ENCODE measurements at regions not wholly inside any gene's neighbourhood (a gene's known extent, or its start where the extent isn't known, plus 50 kb on each side); places are given as distances from the start of the nearest gene placed in this dataset.

GRCh38 chr11:112769584-112769983 lies 191.6 kb upstream of the NCAM1 start:
- no TSS peak for BruUV-seq (replicated peaks)
- H4K91ac ChIP-seq (ENCODE audit: insufficient read depth, low read depth, low read length), result no peak overlapping the region
- H3K27ac ChIP-seq (ENCODE audit: insufficient read depth, low read length), result no peak overlapping the region
- H3K9ac ChIP-seq (ENCODE audit: low read depth, low read length), result no peak overlapping the region
- DNase-seq (no peak), ATAC-seq (ENCODE audit: low read depth) (no peak)
- intact Hi-C loops (cut with micrococcal nuclease), result no loop called here
- H3K9me1 ChIP-seq (ENCODE audit: insufficient read depth, low read length), result no peaks in the 10 kb centered on the region
- H3K18ac ChIP-seq (ENCODE audit: low read depth, low read length), result no peak overlapping the region
- no peak overlapping the region for H3K4ac ChIP-seq (ENCODE audit: low read depth, low read length)
- POLR2A ChIA-PET (ENCODE audit: unreplicated experiment), result no interaction called here
- no peaks in the 10 kb centered on the region; the same call in 1 of the 2 replicates for H3K9me3 ChIP-seq (ENCODE audit: control insufficient read depth, insufficient read depth, low read length)
- dilution Hi-C loops (cut with HindIII; ENCODE audit: low sequenced_read_pairs, unreplicated experiment), result no loop called here
- no peak for TF ChIP-seq CTCF (conservative IDR thresholded peaks at IDR 0.05; ENCODE audit: low read depth, low read length)
- no peaks in the 10 kb centered on the region for H4K20me1 ChIP-seq (ENCODE audit: insufficient read depth, low read length)
- no peaks in the 10 kb centered on the region for H3K27me3 ChIP-seq (ENCODE audit: control insufficient read depth, insufficient read depth, low read length)
- H3K23ac ChIP-seq (ENCODE audit: low read depth, low read length), result no peak overlapping the region
- no peak overlapping the region for H3K4me2 ChIP-seq (ENCODE audit: low read depth, low read length)
- H4K8ac ChIP-seq (ENCODE audit: low read depth in 2 of 2, low read length in 2 of 2), result no peak overlapping the region
- H2AFZ ChIP-seq (replicated peaks; ENCODE audit: low read length, poor library complexity), result no peak overlapping the region
- H2BK5ac ChIP-seq (ENCODE audit: low read depth, low read length, poor library complexity, severe bottlenecking), result no peak overlapping the region
- no peak overlapping the region for H3K56ac ChIP-seq (ENCODE audit: extremely low read depth, insufficient read depth, low read length)
- no peak overlapping the region for H2AK9ac ChIP-seq (replicated peaks; ENCODE audit: low read depth, low read length, poor library complexity)
- H2BK120ac ChIP-seq (ENCODE audit: low read depth, low read length), result no peak overlapping the region
- no peak overlapping the region for H3K14ac ChIP-seq (replicated peaks; ENCODE audit: low read depth, low read length)
- H3K79me1 ChIP-seq (ENCODE audit: low read depth in 1 of 2, low read length in 2 of 2), result no peaks in the 10 kb centered on the region
- no CpG with 5 or more reads among the region's 4 CpGs for WGBS, 2 experiments (ENCODE audit: extremely low coverage in 2 of 2, insufficient read length in 1 of 2)
- no peak overlapping the region for H2BK15ac ChIP-seq (ENCODE audit: low read depth, low read length)
- H2AK5ac ChIP-seq (ENCODE audit: low read depth, low read length), result no peak overlapping the region
- no peaks in the 10 kb centered on the region for H3K36me3 ChIP-seq (ENCODE audit: control insufficient read depth, insufficient read depth, low read length)
- H2BK20ac ChIP-seq (ENCODE audit: low read depth, low read length), result no peak overlapping the region
- H4K5ac ChIP-seq (ENCODE audit: low read depth, low read length), result no peak overlapping the region
- CTCF ChIA-PET, result no interaction called here
- H3K4me3 ChIP-seq (ENCODE audit: insufficient read depth, low read depth, low read length), result no peak overlapping the region
- no peaks in the 10 kb centered on the region for H3K4me1 ChIP-seq (ENCODE audit: control insufficient read depth, insufficient read depth, low read length)
- in situ Hi-C loops (cut with MboI; ENCODE audit: low sequenced_read_pairs), result no loop called here
